ENCODE measurements at regions not wholly inside any gene's neighbourhood (a gene's known extent, or its start where the extent isn't known, plus 50 kb on each side); places are given as distances from the start of the nearest gene placed in this dataset.

DNA sequence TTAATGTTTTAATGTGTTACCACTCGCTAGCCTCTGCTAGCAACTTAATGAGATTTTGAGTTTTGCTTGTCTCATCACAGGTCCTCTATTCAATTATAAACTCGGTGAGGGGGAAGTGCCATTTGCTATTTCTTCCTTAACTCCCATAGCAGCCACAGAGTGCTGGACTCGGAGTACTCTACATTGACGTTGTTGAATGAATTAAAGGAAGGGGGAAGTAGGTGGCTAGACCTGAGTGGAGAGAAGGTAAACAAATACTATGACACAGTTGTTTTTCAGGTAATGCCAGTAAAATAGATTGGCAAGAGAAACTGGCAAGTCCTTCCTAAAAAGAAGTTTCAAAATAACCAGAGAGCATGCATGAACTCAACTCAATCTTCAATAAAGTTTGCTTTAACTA, 339.3 kb downstream of the HRH4 start:
- TF ChIP-seq, protein P1, sequence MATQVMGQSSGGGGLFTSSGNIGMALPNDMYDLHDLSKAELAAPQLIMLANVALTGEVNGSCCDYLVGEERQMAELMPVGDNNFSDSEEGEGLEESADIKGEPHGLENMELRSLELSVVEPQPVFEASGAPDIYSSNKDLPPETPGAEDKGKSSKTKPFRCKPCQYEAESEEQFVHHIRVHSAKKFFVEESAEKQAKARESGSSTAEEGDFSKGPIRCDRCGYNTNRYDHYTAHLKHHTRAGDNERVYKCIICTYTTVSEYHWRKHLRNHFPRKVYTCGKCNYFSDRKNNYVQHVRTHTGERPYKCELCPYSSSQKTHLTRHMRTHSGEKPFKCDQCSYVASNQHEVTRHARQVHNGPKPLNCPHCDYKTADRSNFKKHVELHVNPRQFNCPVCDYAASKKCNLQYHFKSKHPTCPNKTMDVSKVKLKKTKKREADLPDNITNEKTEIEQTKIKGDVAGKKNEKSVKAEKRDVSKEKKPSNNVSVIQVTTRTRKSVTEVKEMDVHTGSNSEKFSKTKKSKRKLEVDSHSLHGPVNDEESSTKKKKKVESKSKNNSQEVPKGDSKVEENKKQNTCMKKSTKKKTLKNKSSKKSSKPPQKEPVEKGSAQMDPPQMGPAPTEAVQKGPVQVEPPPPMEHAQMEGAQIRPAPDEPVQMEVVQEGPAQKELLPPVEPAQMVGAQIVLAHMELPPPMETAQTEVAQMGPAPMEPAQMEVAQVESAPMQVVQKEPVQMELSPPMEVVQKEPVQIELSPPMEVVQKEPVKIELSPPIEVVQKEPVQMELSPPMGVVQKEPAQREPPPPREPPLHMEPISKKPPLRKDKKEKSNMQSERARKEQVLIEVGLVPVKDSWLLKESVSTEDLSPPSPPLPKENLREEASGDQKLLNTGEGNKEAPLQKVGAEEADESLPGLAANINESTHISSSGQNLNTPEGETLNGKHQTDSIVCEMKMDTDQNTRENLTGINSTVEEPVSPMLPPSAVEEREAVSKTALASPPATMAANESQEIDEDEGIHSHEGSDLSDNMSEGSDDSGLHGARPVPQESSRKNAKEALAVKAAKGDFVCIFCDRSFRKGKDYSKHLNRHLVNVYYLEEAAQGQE (IDR thresholded peaks at IDR 0.05): no peak
- TF ChIP-seq JUND (IDR thresholded peaks at IDR 0.05) (no peak), SP1 (IDR thresholded peaks at IDR 0.05) (no peak), RAD21 (IDR thresholded peaks at IDR 0.05) (no peak), YY1 (IDR thresholded peaks at IDR 0.05) (no peak), NR2F2 (IDR thresholded peaks at IDR 0.05) (no peak)
- TF ChIP-seq, protein P2, sequence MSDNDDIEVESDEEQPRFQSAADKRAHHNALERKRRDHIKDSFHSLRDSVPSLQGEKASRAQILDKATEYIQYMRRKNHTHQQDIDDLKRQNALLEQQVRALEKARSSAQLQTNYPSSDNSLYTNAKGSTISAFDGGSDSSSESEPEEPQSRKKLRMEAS (IDR thresholded peaks at IDR 0.05): no peak
- TF ChIP-seq, protein P3, sequence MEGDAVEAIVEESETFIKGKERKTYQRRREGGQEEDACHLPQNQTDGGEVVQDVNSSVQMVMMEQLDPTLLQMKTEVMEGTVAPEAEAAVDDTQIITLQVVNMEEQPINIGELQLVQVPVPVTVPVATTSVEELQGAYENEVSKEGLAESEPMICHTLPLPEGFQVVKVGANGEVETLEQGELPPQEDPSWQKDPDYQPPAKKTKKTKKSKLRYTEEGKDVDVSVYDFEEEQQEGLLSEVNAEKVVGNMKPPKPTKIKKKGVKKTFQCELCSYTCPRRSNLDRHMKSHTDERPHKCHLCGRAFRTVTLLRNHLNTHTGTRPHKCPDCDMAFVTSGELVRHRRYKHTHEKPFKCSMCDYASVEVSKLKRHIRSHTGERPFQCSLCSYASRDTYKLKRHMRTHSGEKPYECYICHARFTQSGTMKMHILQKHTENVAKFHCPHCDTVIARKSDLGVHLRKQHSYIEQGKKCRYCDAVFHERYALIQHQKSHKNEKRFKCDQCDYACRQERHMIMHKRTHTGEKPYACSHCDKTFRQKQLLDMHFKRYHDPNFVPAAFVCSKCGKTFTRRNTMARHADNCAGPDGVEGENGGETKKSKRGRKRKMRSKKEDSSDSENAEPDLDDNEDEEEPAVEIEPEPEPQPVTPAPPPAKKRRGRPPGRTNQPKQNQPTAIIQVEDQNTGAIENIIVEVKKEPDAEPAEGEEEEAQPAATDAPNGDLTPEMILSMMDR (IDR thresholded peaks at IDR 0.05; ENCODE audit: low read depth, low read length, missing input control): no peak
- TF ChIP-seq, protein P4, sequence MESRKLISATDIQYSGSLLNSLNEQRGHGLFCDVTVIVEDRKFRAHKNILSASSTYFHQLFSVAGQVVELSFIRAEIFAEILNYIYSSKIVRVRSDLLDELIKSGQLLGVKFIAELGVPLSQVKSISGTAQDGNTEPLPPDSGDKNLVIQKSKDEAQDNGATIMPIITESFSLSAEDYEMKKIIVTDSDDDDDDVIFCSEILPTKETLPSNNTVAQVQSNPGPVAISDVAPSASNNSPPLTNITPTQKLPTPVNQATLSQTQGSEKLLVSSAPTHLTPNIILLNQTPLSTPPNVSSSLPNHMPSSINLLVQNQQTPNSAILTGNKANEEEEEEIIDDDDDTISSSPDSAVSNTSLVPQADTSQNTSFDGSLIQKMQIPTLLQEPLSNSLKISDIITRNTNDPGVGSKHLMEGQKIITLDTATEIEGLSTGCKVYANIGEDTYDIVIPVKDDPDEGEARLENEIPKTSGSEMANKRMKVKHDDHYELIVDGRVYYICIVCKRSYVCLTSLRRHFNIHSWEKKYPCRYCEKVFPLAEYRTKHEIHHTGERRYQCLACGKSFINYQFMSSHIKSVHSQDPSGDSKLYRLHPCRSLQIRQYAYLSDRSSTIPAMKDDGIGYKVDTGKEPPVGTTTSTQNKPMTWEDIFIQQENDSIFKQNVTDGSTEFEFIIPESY (IDR thresholded peaks at IDR 0.05): no peak
- TF ChIP-seq, protein P5, sequence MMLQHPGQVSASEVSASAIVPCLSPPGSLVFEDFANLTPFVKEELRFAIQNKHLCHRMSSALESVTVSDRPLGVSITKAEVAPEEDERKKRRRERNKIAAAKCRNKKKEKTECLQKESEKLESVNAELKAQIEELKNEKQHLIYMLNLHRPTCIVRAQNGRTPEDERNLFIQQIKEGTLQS (IDR thresholded peaks at IDR 0.05): no peak

Measured in liver (tissue), 3 donors.